Mammary epithelial cell (primary cell): ENCODE measurements at regions not wholly inside any gene's neighbourhood (a gene's known extent, or its start where the extent isn't known, plus 50 kb on each side); places are given as distances from the start of the nearest gene placed in this dataset.

Experiments used
- EZH2 ChIP-seq: IDR thresholded peaks from 2 replicates; pipeline ENCODE4 v1.6.1; 2012; ENCODE audit warnings: low read length, inconsistent platforms, borderline replicate concordance
- TF ChIP-seq, protein P1 (sequence below), 2 donors: IDR thresholded peaks in 1 of 2; conservative IDR thresholded peaks in 1 of 2; 2 replicates each; pipeline ENCODE4 v1.5.1; 2011 to 2012; ENCODE audit warnings: inconsistent platforms in 2 of 2, low read length in 2 of 2, mild to moderate bottlenecking in 2 of 2, control low read depth in 1 of 2, low read depth in 1 of 2; ENCODE audit not compliant: insufficient read depth in 1 of 2; ENCODE audit errors: extremely low read depth in 1 of 2

- TF ChIP-seq, protein P1, sequence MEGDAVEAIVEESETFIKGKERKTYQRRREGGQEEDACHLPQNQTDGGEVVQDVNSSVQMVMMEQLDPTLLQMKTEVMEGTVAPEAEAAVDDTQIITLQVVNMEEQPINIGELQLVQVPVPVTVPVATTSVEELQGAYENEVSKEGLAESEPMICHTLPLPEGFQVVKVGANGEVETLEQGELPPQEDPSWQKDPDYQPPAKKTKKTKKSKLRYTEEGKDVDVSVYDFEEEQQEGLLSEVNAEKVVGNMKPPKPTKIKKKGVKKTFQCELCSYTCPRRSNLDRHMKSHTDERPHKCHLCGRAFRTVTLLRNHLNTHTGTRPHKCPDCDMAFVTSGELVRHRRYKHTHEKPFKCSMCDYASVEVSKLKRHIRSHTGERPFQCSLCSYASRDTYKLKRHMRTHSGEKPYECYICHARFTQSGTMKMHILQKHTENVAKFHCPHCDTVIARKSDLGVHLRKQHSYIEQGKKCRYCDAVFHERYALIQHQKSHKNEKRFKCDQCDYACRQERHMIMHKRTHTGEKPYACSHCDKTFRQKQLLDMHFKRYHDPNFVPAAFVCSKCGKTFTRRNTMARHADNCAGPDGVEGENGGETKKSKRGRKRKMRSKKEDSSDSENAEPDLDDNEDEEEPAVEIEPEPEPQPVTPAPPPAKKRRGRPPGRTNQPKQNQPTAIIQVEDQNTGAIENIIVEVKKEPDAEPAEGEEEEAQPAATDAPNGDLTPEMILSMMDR (conservative IDR thresholded peaks at IDR 0.05 in 1 of 2, IDR thresholded peaks at IDR 0.05 in 1 of 2; ENCODE audit: extremely low read depth in 1 of 2, insufficient read depth in 1 of 2, low read depth in 1 of 2, low read length in 2 of 2), result no peak
- no peak for TF ChIP-seq EZH2
Measured at GRCh38 chrX:106457802-106458201, 154.0 kb upstream of the RADX start.
